HG02884 (cell line): ENCODE measurements at regions not wholly inside any gene's neighbourhood (a gene's known extent, or its start where the extent isn't known, plus 50 kb on each side); places are given as distances from the start of the nearest gene placed in this dataset.
A peak's percentile ranks its signal among the peaks of the same experiment; 100 is the strongest.
"Not testable (repeated sequence)": the region's sequence is repeated elsewhere in the genome, so short reads cannot be mapped to it uniquely, and the experiment has no call there.

Experiments
- ATAC-seq: cut with Tn5 transposase; IDR thresholded peaks from one replicate; pipeline ENCODE4 v1.9.1; 2021; ENCODE audit warnings: mild to moderate bottlenecking, moderate library complexity; ENCODE audit not compliant: unreplicated experiment

DNA sequence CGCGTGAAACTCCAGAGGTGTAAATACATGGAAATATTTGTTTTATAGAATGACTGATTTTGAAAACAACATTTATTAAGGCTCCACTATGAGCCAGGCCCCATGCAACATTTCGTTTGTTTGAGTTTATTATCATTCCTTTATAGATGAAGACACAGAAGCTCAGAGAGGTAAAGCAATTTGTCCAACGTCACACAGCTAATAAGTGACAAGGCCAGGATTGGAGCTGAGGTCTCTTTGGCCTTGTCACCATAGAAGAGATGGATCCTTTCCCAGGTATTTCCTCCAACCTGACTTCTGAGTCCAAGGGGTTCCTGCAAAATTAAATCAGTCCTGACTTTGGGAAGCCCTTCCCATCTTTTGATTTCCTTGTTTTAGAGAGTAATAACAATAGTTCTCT lies 98.0 kb downstream of the SYF2 start:
- ATAC-seq, result no peak

DNA sequence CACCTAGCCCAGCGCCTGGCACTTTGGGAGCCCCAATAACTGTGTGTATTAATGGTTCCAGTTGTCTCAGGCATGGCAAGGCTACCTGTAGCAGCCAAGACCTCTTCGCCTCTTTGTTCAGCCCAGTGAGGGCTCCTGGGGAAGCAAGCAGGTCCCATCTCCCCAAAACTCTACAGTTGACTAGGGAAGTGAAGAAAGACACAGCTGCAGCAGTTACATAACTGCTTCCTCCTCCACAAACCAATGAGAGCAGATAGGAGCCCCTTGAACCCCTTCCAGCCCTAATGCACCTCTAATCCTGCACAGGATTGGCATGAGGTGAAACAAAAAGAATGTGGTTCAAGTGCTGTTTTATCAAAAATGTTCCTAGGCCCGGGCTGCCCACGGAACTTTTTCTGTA lies 100.5 kb downstream of the SYF2 start:
- no peak for ATAC-seq

DNA sequence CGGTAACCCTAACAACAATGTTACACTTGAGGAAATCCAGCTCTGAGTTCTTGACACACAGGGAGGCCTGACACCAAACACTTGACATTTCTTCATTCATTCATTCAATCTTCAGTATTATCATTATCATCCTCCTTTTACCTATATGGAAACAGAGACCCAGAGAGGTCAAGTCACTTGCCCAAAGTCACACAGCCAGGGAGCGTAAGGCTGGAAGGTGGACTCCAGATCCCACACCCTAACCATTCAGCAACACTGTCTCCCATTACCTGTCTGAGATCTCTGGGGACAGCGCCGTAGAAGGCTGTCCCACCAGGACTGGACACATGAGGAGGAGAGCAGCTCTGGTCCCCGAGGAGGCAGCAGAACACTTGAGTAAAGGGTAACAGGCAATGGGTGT lies 101.4 kb downstream of the SYF2 start:
- no peak for ATAC-seq

DNA sequence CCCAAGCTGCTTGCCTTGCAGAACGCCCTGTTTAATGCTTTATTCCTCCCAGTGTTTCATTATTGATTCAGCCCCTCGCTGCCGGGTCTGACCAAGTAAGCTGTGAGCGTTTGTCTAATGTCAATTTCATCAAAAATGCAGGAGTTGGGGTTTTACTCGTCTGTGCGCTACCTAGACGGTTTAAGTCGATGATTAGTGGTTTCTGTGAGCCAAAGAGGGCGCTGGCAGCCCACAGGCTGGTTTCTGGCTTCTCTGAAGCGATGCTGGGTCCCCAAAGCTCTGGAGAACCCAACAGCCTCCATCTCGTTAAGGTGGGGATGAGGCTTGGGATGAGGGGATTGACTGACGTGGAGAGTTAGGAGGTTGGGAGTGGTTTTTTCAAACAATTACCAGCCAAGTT lies 102.9 kb downstream of the SYF2 start:
- ATAC-seq, result no peak

DNA sequence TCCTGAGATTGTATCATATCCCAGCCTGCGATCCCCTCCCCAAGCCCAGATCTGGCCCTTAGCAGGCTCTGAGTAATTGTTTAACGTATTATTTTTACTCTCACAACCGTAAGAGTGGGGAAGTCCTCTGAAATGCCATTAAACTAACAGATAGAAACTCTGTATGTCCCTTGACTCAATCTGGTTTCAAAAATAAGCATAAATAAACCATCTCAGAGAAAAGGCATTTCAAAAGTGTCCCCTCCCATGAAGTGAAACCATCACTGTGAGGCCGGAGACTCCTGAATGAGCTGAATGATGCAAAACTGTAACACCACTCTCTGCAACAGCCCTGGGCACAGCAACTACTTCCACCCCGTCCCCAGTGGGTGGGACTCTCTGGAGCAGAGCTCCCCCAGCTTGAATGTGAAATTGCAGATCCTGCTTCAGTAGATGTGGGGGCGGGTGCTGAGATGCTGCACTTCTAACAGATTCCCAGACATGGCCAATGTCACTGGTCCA lies 104.1 kb downstream of the SYF2 start:
- ATAC-seq, result peak; percentile 54

DNA sequence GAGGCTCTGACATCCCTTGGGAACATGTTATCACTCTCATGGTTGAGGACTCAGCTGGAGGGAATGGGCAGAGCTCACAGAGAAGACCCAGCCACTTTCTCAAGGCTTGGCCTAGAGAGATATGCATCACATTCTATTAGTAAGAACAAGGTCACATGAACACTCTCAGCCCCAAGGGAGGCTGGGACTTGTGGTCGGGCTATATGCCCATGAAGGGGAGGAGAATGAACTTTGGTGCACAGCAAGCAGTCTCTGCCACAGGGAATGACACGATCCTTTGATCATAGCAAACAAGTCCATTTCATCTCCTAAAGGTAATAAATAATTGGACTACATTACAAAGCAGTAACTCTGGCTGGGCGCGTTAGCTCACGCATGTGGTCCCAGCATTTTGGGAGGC lies 105.7 kb downstream of the SYF2 start:
- no peak for ATAC-seq

DNA sequence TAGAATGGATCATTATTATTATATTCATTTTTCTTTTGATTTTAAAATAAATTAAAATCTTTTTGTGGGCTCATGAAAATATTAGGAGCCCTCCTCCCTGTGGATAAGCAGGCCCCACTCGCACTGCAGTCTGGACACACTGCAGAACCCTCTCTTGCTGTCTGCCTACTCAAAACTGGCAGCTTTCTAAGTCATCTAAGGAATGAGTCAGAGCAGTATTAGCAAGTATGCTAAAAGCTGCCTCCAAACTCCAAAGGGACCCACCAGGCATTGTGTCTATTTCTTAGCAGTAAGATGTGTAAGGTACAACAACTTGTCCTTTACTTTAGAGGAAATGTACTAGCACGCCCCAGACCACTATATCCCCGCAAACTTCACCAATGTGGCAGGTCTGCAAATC lies 108.8 kb downstream of the SYF2 start:
- no peak for ATAC-seq

DNA sequence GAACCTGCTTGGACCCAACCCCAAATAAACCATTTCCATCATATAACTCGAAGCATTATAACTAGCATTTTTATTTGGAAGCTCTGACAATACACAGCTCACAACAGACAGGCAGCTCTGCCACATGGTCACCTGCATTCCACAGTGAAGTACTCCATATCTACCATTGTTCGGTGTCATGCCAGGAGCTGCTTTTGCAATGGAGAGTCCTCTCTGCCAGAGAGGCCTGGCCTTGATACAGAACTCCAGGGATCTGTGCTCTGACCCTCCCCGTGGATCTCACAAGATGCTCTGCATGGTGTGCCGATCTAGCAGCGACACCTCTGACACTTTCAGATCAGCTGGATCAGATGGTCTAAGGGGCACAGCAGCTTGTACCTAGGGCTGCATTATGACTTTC lies 109.6 kb downstream of the SYF2 start:
- no peak for ATAC-seq

DNA sequence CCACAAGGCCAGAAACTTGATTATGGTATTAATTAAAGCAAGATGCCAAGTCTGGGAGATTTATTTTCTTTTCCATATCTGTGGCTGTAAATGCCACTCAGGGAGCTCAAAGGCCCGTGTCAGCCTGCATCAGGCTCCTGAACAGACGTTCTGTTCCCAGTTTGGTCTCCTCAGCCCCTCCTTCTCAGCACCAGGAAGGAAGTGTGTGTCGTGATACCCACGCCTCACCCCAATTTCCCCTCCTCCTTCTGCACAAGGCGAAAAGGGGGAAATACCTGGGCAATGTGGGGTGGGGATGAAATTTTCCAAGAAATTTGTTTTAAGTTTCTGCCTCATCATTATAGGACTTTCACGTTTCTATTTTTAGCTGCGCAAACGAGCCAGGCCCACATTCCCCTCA lies 112.0 kb downstream of the SYF2 start:
- no peak for ATAC-seq

DNA sequence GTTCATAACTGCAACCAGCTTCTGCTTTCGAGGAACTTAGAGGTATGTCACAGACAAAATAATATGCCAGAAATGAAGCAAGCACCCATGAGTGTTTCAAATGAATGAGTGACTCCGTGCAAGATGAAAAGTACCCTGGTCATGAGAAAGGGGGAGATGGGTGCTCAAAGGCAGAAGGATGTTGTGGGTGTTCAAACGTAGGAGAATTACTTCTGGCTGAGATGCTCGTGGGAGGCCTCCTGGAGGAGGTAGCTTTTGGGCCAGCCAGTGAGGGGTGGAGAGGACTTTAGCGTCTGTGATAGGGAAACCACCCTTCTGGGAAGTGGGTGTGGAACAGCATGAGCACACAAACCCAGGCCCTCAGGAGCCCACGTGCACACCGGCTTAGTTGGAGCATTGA lies 113.8 kb downstream of the SYF2 start:
- ATAC-seq, result no peak

DNA sequence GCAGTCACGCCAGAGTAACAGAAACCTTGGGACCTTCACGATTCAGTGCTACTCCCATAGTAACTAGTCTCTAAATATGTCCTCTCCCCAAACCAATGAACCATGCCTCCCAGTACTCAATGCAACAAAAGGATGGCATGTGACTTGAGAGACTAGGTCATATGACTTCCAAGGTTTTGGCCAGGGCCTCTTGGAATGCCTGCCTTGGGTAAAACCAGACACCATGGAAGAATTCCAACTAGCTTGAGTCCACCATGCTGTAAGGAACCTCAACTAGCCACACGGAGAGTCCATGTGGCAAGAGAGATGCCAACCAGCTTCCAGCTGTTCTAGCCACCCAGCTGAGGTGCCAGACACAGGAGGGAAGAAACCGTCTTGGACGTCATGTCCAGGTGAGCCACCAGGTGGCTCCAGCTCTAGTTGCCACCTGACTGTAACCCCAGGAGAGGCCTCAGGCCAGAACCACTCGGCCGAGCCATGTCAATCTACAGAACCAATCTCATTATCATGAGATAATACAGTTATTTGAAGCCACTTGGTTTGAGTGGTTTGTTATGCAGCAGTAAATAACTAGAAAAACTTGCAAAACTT lies 115.0 kb downstream of the SYF2 start:
- no peak for ATAC-seq

DNA sequence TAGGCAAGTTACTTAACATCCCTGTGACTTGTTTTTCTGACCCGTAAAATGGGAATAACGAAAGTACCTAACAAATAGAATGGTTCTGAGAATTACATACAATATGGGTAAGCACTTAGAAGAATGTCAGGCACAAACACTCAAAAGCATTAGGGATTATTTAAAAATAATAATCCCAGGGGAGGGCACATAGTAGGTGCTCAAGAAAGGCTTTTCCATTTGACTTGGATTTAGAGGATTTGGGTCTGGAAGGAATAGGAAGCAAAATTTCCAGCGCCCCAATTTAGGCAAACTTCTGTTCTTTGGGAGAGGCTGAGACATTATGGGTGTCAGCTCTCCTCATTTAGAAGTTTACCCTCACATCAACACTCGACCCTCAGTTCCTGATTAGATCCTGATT lies 115.5 kb downstream of the SYF2 start:
- ATAC-seq, result no peak

DNA sequence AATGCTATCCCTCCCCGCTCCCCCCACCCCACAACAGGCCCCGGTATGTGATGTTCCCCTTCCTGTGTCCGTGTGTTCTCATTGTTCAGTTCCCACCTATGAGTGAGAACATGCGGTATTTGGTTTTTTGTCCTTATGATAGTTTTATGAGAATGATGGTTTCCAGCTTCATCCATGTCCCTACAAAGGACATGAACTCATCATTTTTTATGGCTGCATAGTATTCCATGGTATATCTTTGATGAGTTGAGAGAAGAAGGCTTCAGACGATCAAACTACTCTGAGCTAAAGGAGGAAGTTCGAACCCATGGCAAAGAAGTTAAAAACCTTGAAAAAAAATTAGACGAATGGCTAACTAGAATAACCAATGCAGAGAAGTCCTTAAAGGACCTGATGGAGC lies 116.2 kb downstream of the SYF2 start:
- not testable (repeated sequence) for ATAC-seq

DNA sequence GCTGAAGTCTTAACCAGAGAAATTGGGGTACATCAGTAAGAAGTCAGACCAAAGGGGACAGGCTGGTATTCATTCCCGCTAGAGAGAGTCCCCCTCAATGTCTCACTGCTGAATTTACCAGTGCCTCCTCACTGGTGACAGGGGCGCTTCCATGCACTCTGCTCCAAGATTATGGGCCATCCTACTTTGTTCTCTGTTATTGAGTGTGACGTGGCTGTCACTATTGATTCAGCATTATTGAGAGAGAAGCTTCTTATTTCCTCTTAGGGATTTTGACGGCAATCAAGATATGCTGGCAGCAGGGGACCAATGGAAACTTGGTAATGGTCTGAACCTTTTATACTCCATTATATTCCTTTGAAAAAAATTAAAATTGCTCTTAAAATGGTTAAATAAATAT lies 118.6 kb downstream of the SYF2 start:
- ATAC-seq, result no peak

DNA sequence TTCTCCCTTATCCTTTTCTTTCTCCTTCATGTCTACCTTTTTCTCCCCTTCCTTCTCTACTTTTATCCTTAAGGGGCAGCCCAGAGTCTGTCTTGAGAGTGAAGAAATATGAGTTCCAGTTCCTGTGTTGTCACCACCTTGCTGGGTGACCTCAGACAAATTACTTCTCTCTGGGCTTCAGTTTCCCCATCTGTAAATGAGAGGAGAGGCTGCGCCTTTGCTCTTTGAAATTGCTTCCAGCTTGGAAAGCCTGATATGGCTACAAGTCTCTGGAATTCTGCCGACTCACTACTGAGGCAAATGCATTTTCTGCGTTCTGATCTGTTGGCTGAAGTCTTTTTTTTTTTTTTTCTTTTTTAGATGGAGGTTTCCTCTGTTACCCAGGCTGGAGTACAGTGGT lies 119.2 kb downstream of the SYF2 start:
- no peak for ATAC-seq

DNA sequence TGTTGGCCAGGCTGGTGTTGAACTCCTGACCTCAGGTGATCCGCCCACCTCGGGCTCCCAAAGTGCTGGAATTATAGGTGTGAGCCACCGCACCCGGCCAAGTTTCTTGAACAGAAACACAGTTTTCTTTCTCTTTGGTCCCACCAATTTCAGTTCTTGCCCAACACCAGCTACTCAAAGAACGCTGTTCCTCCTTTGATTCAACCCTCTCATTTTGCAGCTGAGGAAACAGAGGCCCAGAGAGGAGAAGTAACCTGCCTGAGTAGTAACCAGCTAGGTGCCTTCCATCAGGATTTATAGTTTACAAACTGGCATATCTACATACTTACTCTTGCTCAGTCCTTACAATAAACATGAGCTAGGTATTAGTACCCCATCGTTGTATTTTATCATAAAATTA lies 119.9 kb downstream of the SYF2 start:
- no peak for ATAC-seq

DNA sequence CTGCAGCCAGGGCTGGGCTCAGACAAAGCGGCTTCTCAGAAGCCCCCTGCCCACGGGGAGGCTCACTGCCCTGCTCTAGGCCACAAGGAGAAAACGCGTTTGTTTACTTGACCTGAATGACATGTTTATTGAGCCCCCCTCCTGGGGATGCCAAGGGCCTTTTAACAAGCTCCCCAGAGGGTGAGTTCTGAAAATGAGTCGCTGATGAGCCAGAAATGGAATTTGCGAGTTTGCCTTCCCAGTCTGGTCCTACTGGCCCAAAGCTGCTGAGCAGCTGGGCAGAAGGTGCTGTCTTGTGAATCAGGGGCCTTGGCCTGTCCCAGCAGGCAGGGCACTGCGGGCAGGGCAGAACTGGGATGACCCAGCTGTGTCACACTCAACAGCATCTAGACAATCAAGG lies 120.6 kb downstream of the SYF2 start:
- ATAC-seq, result no peak

DNA sequence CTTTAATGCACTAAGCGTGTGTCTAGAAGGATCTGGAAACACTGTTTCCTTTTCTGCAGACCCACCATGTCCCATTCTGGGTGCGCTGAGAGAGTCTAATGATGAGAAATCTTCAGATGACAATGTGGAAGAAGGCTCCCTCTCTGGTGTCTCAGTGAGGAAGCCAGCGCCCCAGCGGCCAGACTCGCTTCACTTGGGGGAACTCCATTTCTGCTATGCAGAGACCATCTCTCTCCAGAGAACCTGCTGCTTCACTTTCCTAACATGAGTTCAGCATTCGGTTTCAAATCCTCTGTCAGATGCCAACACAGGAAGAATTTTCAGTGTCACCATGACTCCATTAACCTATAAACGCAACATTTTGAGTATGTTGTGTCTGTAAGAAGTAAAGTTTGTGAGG lies 121.8 kb downstream of the SYF2 start:
- ATAC-seq, result no peak

DNA sequence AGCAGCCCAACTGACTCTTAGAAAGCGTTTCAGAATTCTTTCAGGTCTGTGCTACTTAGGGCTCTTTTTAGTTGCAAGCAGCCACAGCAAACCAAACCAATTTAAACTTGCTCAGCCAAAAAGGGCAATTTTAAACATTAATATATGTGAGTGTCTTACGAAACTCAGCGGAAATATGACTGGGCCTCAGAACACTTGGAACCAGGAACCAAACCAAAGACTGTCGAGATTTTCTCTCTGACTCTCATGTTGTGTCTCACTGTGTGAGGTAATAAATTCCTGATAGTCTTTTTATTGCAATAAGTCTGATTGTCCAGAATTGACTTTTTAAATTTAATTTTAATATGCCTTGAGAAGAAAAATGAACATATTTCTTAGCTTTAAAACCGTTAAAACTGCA lies 122.3 kb downstream of the SYF2 start:
- ATAC-seq, result no peak

DNA sequence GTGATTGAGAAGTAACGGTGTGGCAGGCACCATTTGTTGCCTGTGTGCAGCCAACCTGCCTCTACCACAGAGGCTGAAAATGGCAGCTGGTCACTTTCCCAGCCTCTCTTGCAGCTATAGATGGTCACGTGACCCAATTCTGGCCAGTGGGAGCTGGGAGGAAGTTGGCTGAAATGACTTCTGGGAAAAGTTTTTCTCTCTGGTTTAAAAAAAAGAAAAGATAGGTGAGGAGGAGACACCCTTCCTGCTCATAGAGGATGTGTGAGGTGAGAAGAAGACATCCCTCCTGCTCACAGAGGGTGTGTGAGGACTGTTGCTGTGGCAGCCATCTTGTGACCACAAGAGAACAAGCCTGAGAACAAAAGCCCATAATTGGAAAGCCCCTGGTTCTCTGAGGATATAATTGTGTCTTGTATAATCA lies 122.8 kb downstream of the SYF2 start:
- no peak for ATAC-seq

DNA sequence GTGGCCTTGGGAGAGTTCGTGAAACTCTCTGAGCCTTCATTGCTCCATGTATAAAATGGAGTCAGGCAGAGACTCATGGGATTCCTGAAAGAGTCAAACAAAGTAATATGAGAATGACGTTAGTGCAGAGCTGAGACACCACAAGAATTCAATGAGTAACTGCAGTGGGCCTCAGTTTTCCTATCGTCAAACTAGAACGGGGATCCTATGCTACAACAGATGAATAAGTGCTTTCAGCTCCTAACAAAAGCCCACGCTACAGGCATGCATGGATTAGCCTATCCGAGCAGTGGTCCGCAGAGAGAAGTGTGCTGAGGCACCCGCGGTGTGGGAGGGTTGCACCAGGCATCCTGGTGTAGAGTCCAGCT lies 124.7 kb downstream of the SYF2 start:
- no peak for ATAC-seq

DNA sequence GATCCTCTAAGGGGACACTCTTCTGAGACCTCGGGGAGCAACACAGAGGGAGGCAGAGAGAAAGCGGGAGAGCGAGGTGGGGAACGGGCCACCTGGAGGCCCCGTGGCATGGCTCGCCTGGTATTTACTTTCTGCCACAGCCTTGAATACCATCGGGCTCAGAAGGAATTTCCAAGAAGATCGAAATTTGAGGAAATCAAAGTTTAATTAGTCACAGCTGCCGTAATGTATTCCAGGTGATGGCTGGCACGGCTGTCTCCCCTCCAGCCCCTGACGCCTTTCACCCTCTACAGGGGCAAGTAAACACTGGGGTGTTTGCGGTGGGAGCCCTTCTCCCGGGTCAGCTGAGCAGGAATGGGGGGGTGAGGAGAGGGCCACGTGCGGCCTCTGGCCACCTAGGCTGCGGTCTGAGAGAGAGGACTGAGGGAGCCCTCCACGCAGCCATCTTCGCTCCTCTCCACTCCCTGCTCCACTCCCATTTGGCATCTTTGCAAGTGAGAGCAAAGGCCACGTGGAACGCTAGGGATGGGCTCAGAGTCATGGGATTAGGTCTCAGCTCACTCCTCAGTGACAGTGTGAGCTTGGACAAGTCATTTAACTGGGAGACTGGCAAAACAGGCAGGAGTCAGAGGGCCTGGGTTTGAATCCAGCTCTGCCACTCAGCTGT lies 125.2 kb downstream of the SYF2 start:
- ATAC-seq, result no peak

DNA sequence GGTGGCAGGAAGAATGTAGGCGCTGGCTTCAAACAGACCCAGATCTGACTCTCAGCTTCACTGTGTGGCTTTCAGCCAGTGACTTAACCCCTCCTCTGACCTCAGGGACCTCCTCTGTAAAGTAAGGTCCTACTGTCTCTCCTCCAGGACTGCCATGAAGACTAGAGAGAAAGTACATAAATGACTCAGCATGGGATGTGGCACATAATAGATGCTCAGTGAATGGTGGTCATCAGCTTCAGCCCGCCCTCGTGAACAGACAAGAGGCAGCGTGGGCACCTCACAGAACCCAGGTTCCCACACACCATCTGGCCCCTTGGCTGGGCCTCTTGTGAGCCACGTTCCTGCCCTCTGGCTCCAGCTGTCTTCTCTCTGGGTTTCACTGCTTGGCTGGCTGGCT lies 126.0 kb downstream of the SYF2 start:
- no peak for ATAC-seq
